Caco-2 (cell line): ENCODE measurements at regions not wholly inside any gene's neighbourhood (a gene's known extent, or its start where the extent isn't known, plus 50 kb on each side); places are given as distances from the start of the nearest gene placed in this dataset.

ENCODE experiments used
- BruUV-seq: library from RNA; stranded (reverse); fragments of 400-500 nt; replicated peaks from 2 replicates; lab custom pipeline; 2021; lab: Mats Ljungman, UMichigan
- CTCF ChIA-PET: fragments of 300-600 bp; sonication (Branson Sonifier 250); formaldehyde crosslinking; loops from one replicate; lab custom pipeline; 2022; ENCODE audit warnings: antibody characterized with exemption; lab: Charles Lee
- POLR2A ChIA-PET: fragments of 300-600 bp; sonication (Branson Sonifier 250); formaldehyde crosslinking; loops from one replicate; lab custom pipeline; 2022; ENCODE audit warnings: antibody characterized with exemption; lab: Charles Lee
- DNase-seq, 2 experiments: peaks; one replicate each; pipeline versions ENCODE4 v3.0.0 to v3.0.0-alpha.2; 2020 to 2022
- H3K27me3 ChIP-seq: replicated peaks from 2 replicates; pipeline ENCODE4 v1.6.0; 2011; ENCODE audit warnings: low read length; ENCODE audit not compliant: control insufficient read depth, insufficient read depth
- H3K36me3 ChIP-seq: 2 replicates; pipeline ENCODE4 v1.5.1; 2011; ENCODE audit warnings: low read length; ENCODE audit not compliant: control insufficient read depth, insufficient read depth
- H3K4me1 ChIP-seq: fragments of 250-450 bp; sonication (Bioruptor Pico); 2 replicates; pipeline ENCODE4 v1.5.1; 2020; ENCODE audit warnings: mild to moderate bottlenecking
- H3K4me3 ChIP-seq: 2 replicates; pipeline ENCODE4 v1.5.1; 2011; ENCODE audit warnings: low read depth, mild to moderate bottlenecking, control low read depth, low read length
- H3K9me3 ChIP-seq: fragments of 250-450 bp; sonication (Bioruptor Pico); 2 replicates; pipeline ENCODE4 v1.5.1; 2020; ENCODE audit warnings: mild to moderate bottlenecking, moderate library complexity
- H3K27ac Mint-ChIP-seq: one replicate; pipeline ENCODE4 v1.8.0; 2022; ENCODE audit warnings: mixed read lengths; ENCODE audit not compliant: unreplicated experiment
- H3K27me3 Mint-ChIP-seq: one replicate; pipeline ENCODE4 v1.8.0; 2022; ENCODE audit warnings: mixed read lengths; ENCODE audit not compliant: insufficient read depth, unreplicated experiment
- H3K36me3 Mint-ChIP-seq: one replicate; pipeline ENCODE4 v1.8.0; 2022; ENCODE audit warnings: mild to moderate bottlenecking, mixed read lengths; ENCODE audit not compliant: insufficient read depth, unreplicated experiment
- H3K4me1 Mint-ChIP-seq: one replicate; pipeline ENCODE4 v1.8.0; 2022; ENCODE audit warnings: low read depth, mixed read lengths; ENCODE audit not compliant: unreplicated experiment
- H3K4me3 Mint-ChIP-seq: one replicate; pipeline ENCODE4 v1.8.0; 2022; ENCODE audit warnings: mild to moderate bottlenecking, moderate library complexity, mixed read lengths; ENCODE audit not compliant: unreplicated experiment
- H3K9me3 Mint-ChIP-seq: one replicate; pipeline ENCODE4 v1.8.0; 2022; ENCODE audit warnings: mixed read lengths; ENCODE audit not compliant: unreplicated experiment
- CTCF ChIP-seq, 2 experiments: fragments of 200-600 bp in 1 of 2; IDR thresholded peaks; 1 replicate in 1 of 2; 2 replicates in 1 of 2; pipeline versions ENCODE4 v1.5.1 to v1.8.0; 2011 to 2022; ENCODE audit warnings: antibody characterized with exemption in 1 of 2, control low read depth in 1 of 2, inconsistent platforms in 1 of 2, low read depth in 1 of 2, low read length in 1 of 2, mild to moderate bottlenecking in 1 of 2, moderate library complexity in 1 of 2; ENCODE audit not compliant: insufficient read depth in 1 of 2, severe bottlenecking in 1 of 2, unreplicated experiment in 1 of 2
- intact Hi-C: fragments of 100-400 bp; cut with micrococcal nuclease; formaldehyde crosslinking; loops from one replicate; pipeline ENCODE4 v1.10.0; 2022; ENCODE audit not compliant: unreplicated experiment

DNA sequence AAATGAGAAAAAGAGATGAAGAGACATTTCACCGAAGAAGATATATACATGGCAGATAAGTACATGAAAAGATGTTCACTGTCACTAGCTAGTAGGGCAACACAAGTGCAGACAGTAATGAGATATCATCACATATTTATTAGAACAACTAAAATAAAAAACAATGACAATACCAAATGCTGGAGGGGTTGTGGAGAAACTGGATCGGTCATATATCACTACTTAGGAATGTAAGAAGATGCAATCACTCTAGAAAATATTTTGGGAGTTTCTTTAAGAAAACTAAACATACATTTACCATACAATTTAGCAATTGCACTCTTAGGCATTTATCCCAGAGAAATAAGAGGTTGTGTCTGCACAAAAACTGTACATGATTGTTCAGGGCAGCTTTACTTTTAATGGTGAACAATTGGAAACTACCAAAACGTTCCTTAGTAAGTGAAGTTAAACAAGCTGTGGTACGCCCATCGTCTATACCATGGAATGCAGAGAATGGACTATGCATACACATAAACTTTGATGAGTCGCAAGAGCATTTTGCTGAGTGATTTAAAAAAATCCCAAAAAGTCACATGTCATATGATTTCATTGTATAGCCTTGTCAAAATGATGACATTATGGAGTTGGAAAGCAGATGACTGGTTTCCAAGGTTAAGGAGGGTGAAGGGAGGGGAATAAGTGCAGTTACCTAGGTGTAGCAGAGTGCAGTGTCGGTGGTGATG is 149.0 kb upstream of the UBE3A start:
- no peaks in the 10 kb centered on the region for H3K9me3 ChIP-seq
- no peaks in the 10 kb centered on the region for H3K27me3 ChIP-seq
- Mint-ChIP-seq H3K4me3 (no peak overlapping the region), H3K27me3 (peaks cover 2% of the 10 kb centered on the region), H3K9me3 (peaks cover 57% of the 10 kb centered on the region), H3K36me3 (no peaks in the 10 kb centered on the region), H3K27ac (no peak overlapping the region), H3K4me1 (no peaks in the 10 kb centered on the region)
- intact Hi-C loops: no loop called here
- no peak for TF ChIP-seq CTCF (IDR thresholded peaks at IDR 0.05; ENCODE audit: insufficient read depth in 1 of 2, low read depth in 1 of 2, low read length in 1 of 2, severe bottlenecking in 1 of 2, unreplicated experiment in 1 of 2)
- no peak overlapping the region for H3K4me3 ChIP-seq
- no TSS peak for BruUV-seq
- CTCF ChIA-PET: no interaction called here
- no peak for DNase-seq
- POLR2A ChIA-PET: no interaction called here
- no peaks in the 10 kb centered on the region for H3K36me3 ChIP-seq
- H3K4me1 ChIP-seq: no peaks in the 10 kb centered on the region

GRCh38 chr15:25582886-25583285 is 144.1 kb upstream of the UBE3A start:
- H3K4me1 Mint-ChIP-seq: no peaks in the 10 kb centered on the region
- Histone ChIP-seq H3K36me3 (no peaks in the 10 kb centered on the region), H3K4me3 (no peak overlapping the region), H3K4me1 (no peaks in the 10 kb centered on the region), H3K27me3 (no peaks in the 10 kb centered on the region), H3K9me3 (no peaks in the 10 kb centered on the region)
- no peak for TF ChIP-seq CTCF (IDR thresholded peaks at IDR 0.05; ENCODE audit: insufficient read depth in 1 of 2, low read depth in 1 of 2, low read length in 1 of 2, severe bottlenecking in 1 of 2, unreplicated experiment in 1 of 2)
- H3K9me3 Mint-ChIP-seq: peaks cover 28% of the 10 kb centered on the region
- H3K27me3 Mint-ChIP-seq: no peaks in the 10 kb centered on the region
- no peak overlapping the region for H3K27ac Mint-ChIP-seq
- H3K36me3 Mint-ChIP-seq: no peaks in the 10 kb centered on the region
- ChIA-PET POLR2A (no interaction called here), CTCF (no interaction called here)
- H3K4me3 Mint-ChIP-seq: no peak overlapping the region
- no TSS peak for BruUV-seq
- intact Hi-C loops: no loop called here
- no peak for DNase-seq

DNA sequence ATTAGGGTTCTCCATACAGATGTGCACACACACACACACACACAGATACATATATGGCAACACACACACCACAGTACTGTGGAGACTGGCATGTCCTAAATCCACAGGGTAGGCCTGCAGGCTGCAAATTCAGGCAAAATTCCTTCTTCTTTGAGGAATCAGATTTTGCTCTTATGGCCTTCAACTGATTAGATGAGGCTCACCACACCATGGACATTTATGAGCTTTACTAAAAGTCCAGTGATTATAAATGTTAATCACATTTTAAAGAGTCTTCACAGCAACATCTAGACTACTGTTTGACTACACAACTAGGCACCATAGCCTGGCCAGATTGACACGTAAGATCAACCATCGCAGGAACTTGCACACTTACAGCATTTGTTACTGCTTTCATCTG is 140.3 kb upstream of the UBE3A start:
- ChIA-PET POLR2A (no interaction called here), CTCF (no interaction called here)
- Histone ChIP-seq H3K27me3 (no peaks in the 10 kb centered on the region), H3K4me1 (no peaks in the 10 kb centered on the region), H3K9me3 (no peaks in the 10 kb centered on the region; the same call in 1 of the 2 replicates), H3K4me3 (no peak overlapping the region), H3K36me3 (no peaks in the 10 kb centered on the region)
- Mint-ChIP-seq H3K4me1 (no peaks in the 10 kb centered on the region), H3K36me3 (no peaks in the 10 kb centered on the region), H3K27ac (no peak overlapping the region), H3K9me3 (no peaks in the 10 kb centered on the region), H3K4me3 (no peak overlapping the region), H3K27me3 (peaks cover 4% of the 10 kb centered on the region)
- intact Hi-C loops: no loop called here
- no TSS peak for BruUV-seq
- TF ChIP-seq CTCF (IDR thresholded peaks at IDR 0.05; ENCODE audit: insufficient read depth in 1 of 2, low read depth in 1 of 2, low read length in 1 of 2, severe bottlenecking in 1 of 2, unreplicated experiment in 1 of 2): no peak
- DNase-seq: no peak
